Common myeloid progenitor, CD34-positive (primary cell): ENCODE measurements at regions not wholly inside any gene's neighbourhood (a gene's known extent, or its start where the extent isn't known, plus 50 kb on each side); places are given as distances from the start of the nearest gene placed in this dataset.

Experiments
- CTCF ChIA-PET: fragments of 350-600 bp; sonication (Branson Sonifier 250); formaldehyde crosslinking; loops from one replicate; lab custom pipeline; 2021; ENCODE audit warnings: antibody characterized with exemption; lab: Charles Lee
- POLR2A ChIA-PET: fragments of 350-600 bp; sonication (Branson Sonifier 250); formaldehyde crosslinking; loops from one replicate; lab custom pipeline; 2021; ENCODE audit warnings: antibody characterized with exemption; lab: Charles Lee
- DNase-seq, 3 donors: peaks; one replicate each; pipeline versions ENCODE4 v3.0.0 to v3.0.0-alpha.2; 2013
- H3K27ac ChIP-seq, 2 experiments: 1 replicate in 1 of 2; 2 replicates in 1 of 2; pipeline ENCODE4 v1.7.0; 2013; ENCODE audit warnings: inconsistent platforms in 2 of 2, low read length in 2 of 2, mild to moderate bottlenecking in 2 of 2, low read depth in 1 of 2, moderate library complexity in 1 of 2; ENCODE audit not compliant: severe bottlenecking in 2 of 2, insufficient read depth in 1 of 2, poor library complexity in 1 of 2
- H3K27me3 ChIP-seq, 5 experiments: replicated peaks in 2 of 5; 1 replicate in 3 of 5; 2 replicates in 2 of 5; pipeline versions ENCODE4 v1.6.1 to v1.7.0; 2013; ENCODE audit warnings: low read length in 4 of 5, mild to moderate bottlenecking in 2 of 5, moderate library complexity in 2 of 5, inconsistent platforms in 1 of 5; ENCODE audit not compliant: insufficient read depth in 5 of 5, control insufficient read depth in 4 of 5
- H3K36me3 ChIP-seq, 4 experiments: 1 replicate in 2 of 4; 2 replicates in 2 of 4; pipeline versions ENCODE4 v1.6.1 to v1.7.0; 2013; ENCODE audit warnings: low read length in 3 of 4, control low read depth in 1 of 4, mild to moderate bottlenecking in 1 of 4; ENCODE audit not compliant: control insufficient read depth in 4 of 4, insufficient read depth in 4 of 4
- H3K4me1 ChIP-seq, 4 experiments: 1 replicate in 3 of 4; 2 replicates in 1 of 4; pipeline versions ENCODE4 v1.6.1 to v1.7.1; 2013; ENCODE audit warnings: low read length in 3 of 4, mild to moderate bottlenecking in 3 of 4, control low read depth in 1 of 4, inconsistent platforms in 1 of 4, moderate library complexity in 1 of 4; ENCODE audit not compliant: control insufficient read depth in 4 of 4, insufficient read depth in 4 of 4; ENCODE audit errors: control extremely low read depth in 1 of 4
- H3K4me3 ChIP-seq, 7 experiments: 1 replicate in 4 of 7; 2 replicates in 3 of 7; pipeline versions ENCODE4 v1.5.1 to v1.7.0; 2013; ENCODE audit warnings: mild to moderate bottlenecking in 7 of 7, low read length in 6 of 7, moderate library complexity in 6 of 7, inconsistent platforms in 2 of 7, low read depth in 2 of 7, control low read depth in 1 of 7; ENCODE audit not compliant: insufficient read depth in 4 of 7, control insufficient read depth in 1 of 7; ENCODE audit errors: extremely low read depth in 1 of 7
- H3K9me3 ChIP-seq, 5 experiments: 1 replicate in 4 of 5; 2 replicates in 1 of 5; pipeline versions ENCODE4 v1.6.1 to v1.7.1; 2013; ENCODE audit warnings: low read length in 4 of 5, mild to moderate bottlenecking in 2 of 5, inconsistent platforms in 1 of 5, low read depth in 1 of 5, moderate library complexity in 1 of 5; ENCODE audit not compliant: control insufficient read depth in 4 of 5, insufficient read depth in 2 of 5; ENCODE audit errors: control extremely low read depth in 1 of 5
- WGBS: methylation state at CpG from one replicate; pipeline ENCODE4 v1.1.5; 2013; ENCODE audit not compliant: insufficient coverage; 5-methylcytosine and 5-hydroxymethylcytosine counted together

GRCh38 chr1:13990939-13991338, 291.0 kb downstream of the PRDM2 start:
- no peak overlapping the region for H3K4me3 ChIP-seq
- CTCF ChIA-PET = no interaction called here
- 92% methylated on average over 4 of the region's 5 CpGs for WGBS

GRCh38 chr1:13992489-13993285, 292.7 kb downstream of the PRDM2 start:
- CTCF ChIA-PET = no interaction called here
- DNase-seq = no peak
- WGBS = 74% methylated on average over 3 of the region's 5 CpGs

More at GRCh38 chr1:13990939-13991338, 291.0 kb downstream of the PRDM2 start:
- no peak for DNase-seq
- Histone ChIP-seq H3K36me3 (no peaks in the 10 kb centered on the region), H3K4me1 (no peaks in the 10 kb centered on the region), H3K9me3 (peaks cover 0 to 8% (median 1%) of the 10 kb centered on the region in 5 experiments), H3K27ac (no peak overlapping the region), H3K27me3 (peaks cover 0 to 7% (median 2%) of the 10 kb centered on the region in 5 experiments)
- POLR2A ChIA-PET = no interaction called here

DNA sequence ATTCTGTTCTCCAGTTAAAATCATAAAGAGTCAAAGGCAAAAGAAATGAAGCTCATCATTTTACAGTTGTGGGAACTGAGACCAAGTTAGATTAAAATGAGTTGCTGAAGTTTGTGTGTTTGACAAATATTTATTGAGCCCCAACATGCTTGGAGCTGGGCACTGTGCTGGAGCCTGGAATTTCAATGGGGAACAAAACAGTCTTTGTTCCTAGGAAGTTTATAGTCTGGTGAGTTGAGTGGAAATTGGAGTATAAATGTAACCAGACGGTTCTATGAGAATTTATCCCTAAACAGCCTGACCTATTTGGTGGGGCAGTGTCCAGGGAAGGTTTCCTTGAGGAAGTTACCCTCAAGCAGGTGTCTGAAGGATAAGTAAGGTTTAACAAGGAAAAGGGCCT, 294.4 kb downstream of the PRDM2 start:
- H3K4me1 ChIP-seq = no peaks in the 10 kb centered on the region
- peaks cover 0 to 12% (median 3%) of the 10 kb centered on the region in 5 experiments for H3K9me3 ChIP-seq
- CTCF ChIA-PET = no interaction called here
- H3K4me3 ChIP-seq = no peak overlapping the region
- no peak for DNase-seq
- H3K27ac ChIP-seq = no peak overlapping the region
- no CpG with 5 or more reads among the region's 1 CpG for WGBS
- no peaks in the 10 kb centered on the region for H3K36me3 ChIP-seq
- POLR2A ChIA-PET = no interaction called here
- peaks cover 0 to 7% (median 2%) of the 10 kb centered on the region in 5 experiments for H3K27me3 ChIP-seq

More at GRCh38 chr1:13992489-13993285, 292.7 kb downstream of the PRDM2 start:
- H3K9me3 ChIP-seq = peaks cover 0 to 10% (median 3%) of the 10 kb centered on the region in 5 experiments
- no peaks in the 10 kb centered on the region for H3K4me1 ChIP-seq
- H3K36me3 ChIP-seq = no peaks in the 10 kb centered on the region
- H3K27ac ChIP-seq = no peak overlapping the region
- H3K4me3 ChIP-seq = no peak overlapping the region
- H3K27me3 ChIP-seq = peaks cover 0 to 7% (median 2%) of the 10 kb centered on the region in 5 experiments
- POLR2A ChIA-PET = no interaction called here

DNA sequence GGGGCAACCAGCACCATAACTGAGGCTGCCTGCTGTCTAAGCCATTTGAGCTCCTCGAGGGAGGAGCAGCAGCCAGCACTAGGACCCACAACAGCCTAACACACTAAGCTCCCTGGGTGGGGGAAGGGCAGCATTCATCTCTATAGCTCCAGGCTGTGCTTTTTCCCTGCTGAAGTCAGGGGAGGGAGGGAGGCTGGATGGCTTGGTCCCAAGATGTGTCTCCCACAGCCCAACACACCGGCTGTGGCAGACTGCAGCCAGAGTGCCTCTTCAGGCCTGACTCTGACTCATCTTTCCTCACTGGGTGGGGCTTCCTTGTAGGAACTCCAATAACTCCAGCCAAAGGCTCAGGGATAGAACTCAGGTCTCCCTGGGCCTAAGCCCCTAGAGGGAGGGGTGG, 296.3 kb downstream of the PRDM2 start:
- Histone ChIP-seq H3K4me1 (no peaks in the 10 kb centered on the region), H3K27me3 (peaks cover 0 to 5% (median 0%) of the 10 kb centered on the region in 5 experiments), H3K9me3 (peaks cover 0 to 12% (median 3%) of the 10 kb centered on the region in 5 experiments), H3K27ac (no peak overlapping the region), H3K36me3 (no peaks in the 10 kb centered on the region), H3K4me3 (no peak overlapping the region)
- POLR2A ChIA-PET = no interaction called here
- CTCF ChIA-PET = no interaction called here
- no CpG with 5 or more reads among the region's 2 CpGs for WGBS
- DNase-seq = no peak

DNA sequence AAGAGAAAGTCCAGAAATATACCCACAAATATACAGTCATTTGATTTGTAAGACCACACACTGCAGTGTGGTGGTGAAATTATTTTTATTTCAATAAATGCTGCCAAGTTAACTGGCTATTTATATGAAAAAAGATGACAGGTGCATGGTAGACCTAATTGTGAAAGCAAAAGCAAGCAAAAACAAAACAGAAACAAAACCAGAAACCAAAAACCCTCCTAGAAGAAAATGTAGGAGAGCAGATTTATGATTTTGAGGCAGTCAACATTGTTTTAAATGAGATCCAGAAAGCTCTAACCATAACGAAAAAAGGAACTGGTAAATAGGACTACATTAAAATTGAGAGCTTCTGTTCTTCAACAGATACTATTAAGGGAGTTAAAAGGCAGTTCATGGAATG, 303.6 kb downstream of the PRDM2 start:
- Histone ChIP-seq H3K9me3 (peaks cover 0 to 4% (median 0%) of the 10 kb centered on the region in 5 experiments), H3K27ac (no peak overlapping the region), H3K4me1 (no peaks in the 10 kb centered on the region), H3K27me3 (peaks cover 0 to 2% (median 0%) of the 10 kb centered on the region in 5 experiments), H3K4me3 (no peak overlapping the region), H3K36me3 (no peaks in the 10 kb centered on the region)
- CTCF ChIA-PET = no interaction called here
- POLR2A ChIA-PET = no interaction called here
- no peak for DNase-seq
- no CpG with 5 or more reads among the region's 1 CpG for WGBS

DNA sequence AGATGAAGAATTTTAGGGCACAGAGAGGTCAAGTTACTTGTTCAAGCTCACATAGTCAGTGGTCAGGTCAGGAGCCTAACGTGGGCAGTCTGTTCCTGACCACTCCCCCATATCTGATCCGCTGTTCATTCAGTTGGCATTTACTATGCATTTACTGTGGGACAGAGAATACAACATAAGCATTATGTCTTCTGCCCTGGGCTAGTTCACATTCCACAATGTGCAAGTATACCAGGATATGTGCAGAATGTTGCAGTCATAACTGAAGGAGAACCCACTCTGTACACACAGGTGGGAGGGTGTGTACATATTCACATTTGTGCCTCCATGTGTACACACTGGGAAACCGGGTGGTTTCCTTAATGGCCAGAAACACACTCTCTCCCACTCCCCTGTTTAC, 309.6 kb downstream of the PRDM2 start:
- DNase-seq = no peak

GRCh38 chr1:14010476-14010875, 310.5 kb downstream of the PRDM2 start:
- CTCF ChIA-PET = no interaction called here
- H3K4me3 ChIP-seq = no peak overlapping the region
- H3K27me3 ChIP-seq = peaks cover 0 to 8% (median 2%) of the 10 kb centered on the region in 5 experiments
- no peak overlapping the region for H3K27ac ChIP-seq
- no peaks in the 10 kb centered on the region for H3K4me1 ChIP-seq
- H3K9me3 ChIP-seq = peaks cover 0 to 1% (median 0%) of the 10 kb centered on the region in 5 experiments
- H3K36me3 ChIP-seq = no peaks in the 10 kb centered on the region
- POLR2A ChIA-PET = no interaction called here
- DNase-seq = no peak

More for the DNA sequence above, 309.6 kb downstream of the PRDM2 start:
- Histone ChIP-seq H3K27ac (no peak overlapping the region), H3K4me3 (no peak overlapping the region), H3K4me1 (no peaks in the 10 kb centered on the region), H3K27me3 (peaks cover 0 to 6% (median 2%) of the 10 kb centered on the region in 5 experiments), H3K9me3 (peaks cover 0 to 1% (median 0%) of the 10 kb centered on the region in 5 experiments), H3K36me3 (no peaks in the 10 kb centered on the region)
- 90% methylated on average over 2 of the region's 3 CpGs for WGBS
- POLR2A ChIA-PET = no interaction called here
- CTCF ChIA-PET = no interaction called here
